IMR-90 (cell line): ENCODE measurements at regions not wholly inside any gene's neighbourhood (a gene's known extent, or its start where the extent isn't known, plus 50 kb on each side); places are given as distances from the start of the nearest gene placed in this dataset.

ENCODE experiments used
- ATAC-seq: fragments of 200-7000 bp; cut with Tn5 transposase; 2 replicates; pipeline ENCODE4 v1.9.1; 2020; ENCODE audit warnings: low read depth, mild to moderate bottlenecking, moderate library complexity
- BruUV-seq: library from RNA; stranded (reverse); fragments of 400-500 nt; replicated peaks from 2 replicates; lab custom pipeline; 2021; lab: Mats Ljungman, UMichigan
- CTCF ChIA-PET: fragments of 300-600 bp; formaldehyde crosslinking; extraction: SDS; loops from one replicate; lab custom pipeline; 2021; ENCODE audit warnings: antibody characterized with exemption; lab: Yijun Ruan, JAX
- POLR2A ChIA-PET: fragments of 300-600 bp; sonication (Branson Sonifier 250); formaldehyde crosslinking; loops from one replicate; lab custom pipeline; 2022; ENCODE audit warnings: antibody characterized with exemption; ENCODE audit not compliant: unreplicated experiment; lab: Charles Lee
- DNase-seq: peaks from one replicate; pipeline ENCODE4 v3.0.0; 2013
- H2AFZ ChIP-seq: replicated peaks from 2 replicates; pipeline ENCODE3; 2013; ENCODE audit warnings: low read length, mild to moderate bottlenecking; ENCODE audit not compliant: poor library complexity
- H2AK5ac ChIP-seq: 2 replicates; pipeline ENCODE4 v1.6.1; 2013; ENCODE audit warnings: low read depth, low read length, inconsistent platforms
- H2AK9ac ChIP-seq: replicated peaks from 2 replicates; pipeline ENCODE3; 2013; ENCODE audit warnings: mild to moderate bottlenecking, low read depth, low read length, moderate library complexity; ENCODE audit not compliant: poor library complexity
- H2BK120ac ChIP-seq: 2 replicates; pipeline ENCODE4 v1.6.1; 2013; ENCODE audit warnings: low read depth, low read length, inconsistent platforms
- H2BK15ac ChIP-seq: 3 replicates; pipeline ENCODE4 v1.6.1; 2013; ENCODE audit warnings: low read depth, low read length, inconsistent platforms
- H2BK20ac ChIP-seq: 2 replicates; pipeline ENCODE4 v1.6.1; 2013; ENCODE audit warnings: low read depth, mild to moderate bottlenecking, inconsistent platforms, low read length, moderate library complexity
- H2BK5ac ChIP-seq: 2 replicates; pipeline ENCODE4 v1.6.1; 2013; ENCODE audit warnings: mild to moderate bottlenecking, low read depth, low read length, inconsistent platforms; ENCODE audit not compliant: poor library complexity, severe bottlenecking
- H3K14ac ChIP-seq: replicated peaks from 2 replicates; pipeline ENCODE4 v1.6.1; 2013; ENCODE audit warnings: low read depth, low read length, inconsistent platforms
- H3K18ac ChIP-seq: 2 replicates; pipeline ENCODE4 v1.6.1; 2013; ENCODE audit warnings: low read depth, low read length, control low read depth
- H3K23ac ChIP-seq: 2 replicates; pipeline ENCODE4 v1.6.1; 2013; ENCODE audit warnings: low read depth, low read length, inconsistent platforms
- H3K27ac ChIP-seq: 2 replicates; pipeline ENCODE4 v1.5.1; 2013; ENCODE audit warnings: mild to moderate bottlenecking, control low read depth, low read length; ENCODE audit not compliant: insufficient read depth
- H3K27me3 ChIP-seq: 2 replicates; pipeline ENCODE4 v1.6.1; 2013; ENCODE audit warnings: low read length; ENCODE audit not compliant: control insufficient read depth, insufficient read depth
- H3K36me3 ChIP-seq: 2 replicates; pipeline ENCODE4 v1.6.1; 2013; ENCODE audit warnings: low read length, mixed read lengths; ENCODE audit not compliant: control insufficient read depth, insufficient read depth
- H3K4ac ChIP-seq: 2 replicates; pipeline ENCODE4 v1.6.1; 2013; ENCODE audit warnings: low read depth, low read length, inconsistent platforms
- H3K4me1 ChIP-seq: 2 replicates; pipeline ENCODE4 v1.6.1; 2013; ENCODE audit warnings: low read length, mixed read lengths; ENCODE audit not compliant: control insufficient read depth, insufficient read depth
- H3K4me2 ChIP-seq: 2 replicates; pipeline ENCODE4 v1.6.1; 2013; ENCODE audit warnings: low read depth, mild to moderate bottlenecking, control low read depth, low read length, moderate library complexity
- H3K4me3 ChIP-seq: 2 replicates; pipeline ENCODE4 v1.5.1; 2013; ENCODE audit warnings: low read depth, mild to moderate bottlenecking, control low read depth, low read length, moderate library complexity; ENCODE audit not compliant: insufficient read depth
- H3K56ac ChIP-seq: 2 replicates; pipeline ENCODE4 v1.6.1; 2013; ENCODE audit warnings: low read length, inconsistent platforms; ENCODE audit not compliant: insufficient read depth; ENCODE audit errors: extremely low read depth
- H3K79me1 ChIP-seq, 2 experiments: 2 replicates each; pipeline ENCODE4 v1.6.1; 2013; ENCODE audit warnings: low read length in 2 of 2, inconsistent platforms in 1 of 2, low read depth in 1 of 2
- H3K9ac ChIP-seq: 2 replicates; pipeline ENCODE4 v1.6.1; 2013; ENCODE audit warnings: low read depth, low read length, control low read depth
- H3K9me1 ChIP-seq: 2 replicates; pipeline ENCODE4 v1.6.1; 2013; ENCODE audit warnings: low read length, inconsistent platforms; ENCODE audit not compliant: insufficient read depth
- H3K9me3 ChIP-seq: 2 replicates; pipeline ENCODE4 v1.6.1; 2013; ENCODE audit warnings: low read length; ENCODE audit not compliant: control insufficient read depth, insufficient read depth
- H4K20me1 ChIP-seq: 2 replicates; pipeline ENCODE4 v1.6.1; 2013; ENCODE audit warnings: low read length, inconsistent platforms; ENCODE audit not compliant: insufficient read depth
- H4K5ac ChIP-seq: 2 replicates; pipeline ENCODE4 v1.6.1; 2013; ENCODE audit warnings: mild to moderate bottlenecking, low read depth, low read length, control low read depth
- H4K8ac ChIP-seq, 2 experiments: 2 replicates each; pipeline ENCODE4 v1.6.1; 2013; ENCODE audit warnings: low read depth in 2 of 2, low read length in 2 of 2, control low read depth in 1 of 2, inconsistent platforms in 1 of 2
- H4K91ac ChIP-seq: 2 replicates; pipeline ENCODE4 v1.6.1; 2013; ENCODE audit warnings: low read depth, low read length, inconsistent platforms; ENCODE audit not compliant: insufficient read depth
- BHLHE40 ChIP-seq: fragments of 150-350 bp; IDR thresholded peaks from 2 replicates; pipeline ENCODE4 v1.6.1; 2016; ENCODE audit warnings: mild to moderate bottlenecking, low read depth, low read length
- CEBPB ChIP-seq: IDR thresholded peaks from 2 replicates; pipeline ENCODE4 v1.6.1; 2012; ENCODE audit warnings: low read depth, low read length, improper control_type of control experiment
- CHD1 ChIP-seq: IDR thresholded peaks from 2 replicates; pipeline ENCODE4 v1.6.1; 2012; ENCODE audit warnings: low read depth, low read length, improper control_type of control experiment
- MAFK ChIP-seq: IDR thresholded peaks from 2 replicates; pipeline ENCODE4 v1.6.1; 2012; ENCODE audit warnings: low read depth, low read length, improper control_type of control experiment
- MAZ ChIP-seq: IDR thresholded peaks from 2 replicates; pipeline ENCODE4 v1.6.1; 2012; ENCODE audit warnings: low read depth, mild to moderate bottlenecking, low read length, improper control_type of control experiment, moderate library complexity, borderline replicate concordance
- MXI1 ChIP-seq: IDR thresholded peaks from 2 replicates; pipeline ENCODE4 v1.6.1; 2012; ENCODE audit warnings: low read depth, mild to moderate bottlenecking, low read length, moderate library complexity, borderline replicate concordance
- NFE2L2 ChIP-seq: fragments of 150-350 bp; IDR thresholded peaks from 2 replicates; pipeline ENCODE4 v1.6.1; 2016; ENCODE audit warnings: low read depth, mild to moderate bottlenecking, low read length
- POLR2A ChIP-seq: IDR thresholded peaks from 2 replicates; pipeline ENCODE4 v1.6.1; 2012; ENCODE audit warnings: mild to moderate bottlenecking, low read depth, low read length
- RAD21 ChIP-seq: IDR thresholded peaks from 2 replicates; pipeline ENCODE4 v1.6.1; 2012; ENCODE audit warnings: low read length, improper control_type of control experiment
- RCOR1 ChIP-seq: IDR thresholded peaks from 2 replicates; pipeline ENCODE4 v1.6.1; 2012; ENCODE audit warnings: mild to moderate bottlenecking, low read length, improper control_type of control experiment; ENCODE audit not compliant: insufficient replicate concordance
- RFX5 ChIP-seq: IDR thresholded peaks from 2 replicates; pipeline ENCODE4 v1.8.0; 2012; ENCODE audit warnings: low read depth, mild to moderate bottlenecking, low read length, moderate library complexity
- SMC3 ChIP-seq: fragments of 150-350 bp; IDR thresholded peaks from 2 replicates; pipeline ENCODE4 v1.6.1; 2016; ENCODE audit warnings: low read depth, mild to moderate bottlenecking, antibody characterized with exemption, low read length, moderate library complexity
- WGBS, 2 experiments: methylation state at CpG; one replicate each; pipeline versions ENCODE4 v1.1.5 to v1.1.7; 2013; ENCODE audit warnings: missing lambda C conversion rate in 2 of 2; ENCODE audit not compliant: insufficient read length in 1 of 2; ENCODE audit errors: extremely low coverage in 2 of 2; 5-methylcytosine and 5-hydroxymethylcytosine counted together
- dilution Hi-C: fragments of 300-500 bp; cut with HindIII; formaldehyde crosslinking; loops from one replicate; pipeline ENCODE4 v1.14.3; 2018; ENCODE audit warnings: low sequenced_read_pairs; ENCODE audit not compliant: unreplicated experiment
- in situ Hi-C: fragments of 300-500 bp; cut with MboI; formaldehyde crosslinking; loops from 3 replicates; pipeline ENCODE4 v1.14.3; 2019; ENCODE audit warnings: low sequenced_read_pairs, inconsistent platforms, mixed read lengths
- intact Hi-C: fragments of 100-400 bp; cut with micrococcal nuclease; formaldehyde crosslinking; loops from 2 replicates; pipeline ENCODE4 v1.10.0; 2022
- TF ChIP-seq, protein P1 (sequence below): conservative IDR thresholded peaks from 2 replicates; pipeline ENCODE4 v1.5.1; 2012; ENCODE audit warnings: mild to moderate bottlenecking, low read depth, low read length, improper control_type of control experiment

GRCh38 chr6:109879521-109879920 is 98.6 kb upstream of the GPR6 start:
- no peak overlapping the region for H3K9ac ChIP-seq
- H2BK120ac ChIP-seq, result no peak overlapping the region
- H3K79me1 ChIP-seq, result no peaks in the 10 kb centered on the region
- H3K27ac ChIP-seq, result no peak overlapping the region
- H3K4me2 ChIP-seq, result no peak overlapping the region
- no peak overlapping the region for H2BK5ac ChIP-seq
- in situ Hi-C loops, result no loop called here
- H4K91ac ChIP-seq, result no peak overlapping the region
- H3K36me3 ChIP-seq, result no peaks in the 10 kb centered on the region
- ChIA-PET POLR2A (no interaction called here), CTCF (no interaction called here)
- no peak overlapping the region for H2BK20ac ChIP-seq
- H3K4me1 ChIP-seq, result 0 out of 2 replicates have a peak, but pooled peaks cover 2% of the 10 kb centered on the region
- no peak overlapping the region for H3K4ac ChIP-seq
- no peaks in the 10 kb centered on the region for H4K20me1 ChIP-seq
- DNase-seq (no peak), ATAC-seq (no peak)
- no TSS peak for BruUV-seq
- no peak for TF ChIP-seq BHLHE40
- TF ChIP-seq MAZ, result no peak
- TF ChIP-seq RCOR1, result no peak
- no peak for TF ChIP-seq NFE2L2
- no peak for TF ChIP-seq SMC3
- no peak for TF ChIP-seq MXI1
- TF ChIP-seq CHD1, result no peak
- no peak for TF ChIP-seq RAD21
- no peak for TF ChIP-seq CEBPB
- TF ChIP-seq MAFK, result no peak
- no peak for TF ChIP-seq RFX5
- TF ChIP-seq, protein P1, sequence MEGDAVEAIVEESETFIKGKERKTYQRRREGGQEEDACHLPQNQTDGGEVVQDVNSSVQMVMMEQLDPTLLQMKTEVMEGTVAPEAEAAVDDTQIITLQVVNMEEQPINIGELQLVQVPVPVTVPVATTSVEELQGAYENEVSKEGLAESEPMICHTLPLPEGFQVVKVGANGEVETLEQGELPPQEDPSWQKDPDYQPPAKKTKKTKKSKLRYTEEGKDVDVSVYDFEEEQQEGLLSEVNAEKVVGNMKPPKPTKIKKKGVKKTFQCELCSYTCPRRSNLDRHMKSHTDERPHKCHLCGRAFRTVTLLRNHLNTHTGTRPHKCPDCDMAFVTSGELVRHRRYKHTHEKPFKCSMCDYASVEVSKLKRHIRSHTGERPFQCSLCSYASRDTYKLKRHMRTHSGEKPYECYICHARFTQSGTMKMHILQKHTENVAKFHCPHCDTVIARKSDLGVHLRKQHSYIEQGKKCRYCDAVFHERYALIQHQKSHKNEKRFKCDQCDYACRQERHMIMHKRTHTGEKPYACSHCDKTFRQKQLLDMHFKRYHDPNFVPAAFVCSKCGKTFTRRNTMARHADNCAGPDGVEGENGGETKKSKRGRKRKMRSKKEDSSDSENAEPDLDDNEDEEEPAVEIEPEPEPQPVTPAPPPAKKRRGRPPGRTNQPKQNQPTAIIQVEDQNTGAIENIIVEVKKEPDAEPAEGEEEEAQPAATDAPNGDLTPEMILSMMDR, result no peak
- no peak for TF ChIP-seq POLR2A
- H3K23ac ChIP-seq, result no peak overlapping the region
- 91% methylated on average over 10 of the region's 15 CpGs; no CpG with 5 or more reads in 1 of the 2 experiments for WGBS, 2 experiments
- peaks cover 2% of the 10 kb centered on the region; the same call in 1 of the 2 replicates for H3K9me3 ChIP-seq
- no peak overlapping the region for H3K56ac ChIP-seq
- H3K18ac ChIP-seq, result no peak overlapping the region
- H3K14ac ChIP-seq, result no peak overlapping the region
- dilution Hi-C loops, result no loop called here
- H4K5ac ChIP-seq, result no peak overlapping the region
- H2AK9ac ChIP-seq, result no peak overlapping the region
- H2AK5ac ChIP-seq, result no peak overlapping the region
- H2BK15ac ChIP-seq, result no peak overlapping the region
- H3K9me1 ChIP-seq, result no peaks in the 10 kb centered on the region
- no peak overlapping the region for H4K8ac ChIP-seq
- intact Hi-C loops, result no loop called here
- peaks cover 2% of the 10 kb centered on the region; the same call in 1 of the 2 replicates for H3K27me3 ChIP-seq
- no peak overlapping the region for H3K4me3 ChIP-seq
- H2AFZ ChIP-seq, result no peak overlapping the region
